ENCODE measurements at regions not wholly inside any gene's neighbourhood (a gene's known extent, or its start where the extent isn't known, plus 50 kb on each side); places are given as distances from the start of the nearest gene placed in this dataset.

GRCh38 chr22:26821854-26822253, 164.5 kb downstream of the MIAT start:
- H3K36me3 ChIP-seq (replicated peaks; ENCODE audit: insufficient read depth, low read length), result no peaks in the 10 kb centered on the region
- no peak overlapping the region for H3K27ac ChIP-seq (ENCODE audit: low read length)
- no peaks in the 10 kb centered on the region for H3K9me3 ChIP-seq (replicated peaks; ENCODE audit: insufficient read depth, low read length)
- H3K4me2 ChIP-seq (ENCODE audit: low read depth, low read length), result no peak overlapping the region
- H3K9me2 ChIP-seq (replicated peaks; ENCODE audit: insufficient read depth, low read length), result no peaks in the 10 kb centered on the region
- H3K27me3 ChIP-seq (replicated peaks; ENCODE audit: insufficient read depth, low read length), result no peaks in the 10 kb centered on the region
- H2AFZ ChIP-seq (ENCODE audit: low read length), result no peak overlapping the region
- no peak overlapping the region for H3K4me3 ChIP-seq (ENCODE audit: low read length)
- no peaks in the 10 kb centered on the region for H3K79me2 ChIP-seq (ENCODE audit: low read length)
- H4K20me1 ChIP-seq (ENCODE audit: insufficient read depth, low read length), result no peaks in the 10 kb centered on the region
- H3K9ac ChIP-seq (ENCODE audit: low read length), result no peak overlapping the region
- no peak for DNase-seq
- TF ChIP-seq EZH2 (optimal IDR thresholded peaks at IDR 0.05; ENCODE audit: low read depth, low read length), result no peak
- TF ChIP-seq CTCF (IDR thresholded peaks at IDR 0.05; ENCODE audit: low read length), result no peak
- no peak for TF ChIP-seq EZH2phosphoT487 (IDR thresholded peaks at IDR 0.05; ENCODE audit: low read length)
- no peaks in the 10 kb centered on the region for H3F3A ChIP-seq (ENCODE audit: insufficient read depth, low read length)
- H3K4me1 ChIP-seq (ENCODE audit: low read length), result no peaks in the 10 kb centered on the region

GRCh38 chr22:26822313-26822712, 164.9 kb downstream of the MIAT start:
- no peak overlapping the region for H3K27ac ChIP-seq (ENCODE audit: low read length)
- H3K9me2 ChIP-seq (replicated peaks; ENCODE audit: insufficient read depth, low read length), result no peaks in the 10 kb centered on the region
- H3K4me3 ChIP-seq (ENCODE audit: low read length), result no peak overlapping the region

GRCh38 chr22:26823966-26824365, 166.6 kb downstream of the MIAT start:
- H3K9ac ChIP-seq (ENCODE audit: low read length), result no peak overlapping the region
- no peak overlapping the region for H3K4me3 ChIP-seq (ENCODE audit: low read length)
- H3K27me3 ChIP-seq (replicated peaks; ENCODE audit: insufficient read depth, low read length), result no peaks in the 10 kb centered on the region
- no peaks in the 10 kb centered on the region for H3K4me1 ChIP-seq (ENCODE audit: low read length)
- H3K9me3 ChIP-seq (replicated peaks; ENCODE audit: insufficient read depth, low read length), result no peaks in the 10 kb centered on the region
- no peak overlapping the region for H3K27ac ChIP-seq (ENCODE audit: low read length)
- no peaks in the 10 kb centered on the region for H3F3A ChIP-seq (ENCODE audit: insufficient read depth, low read length)
- TF ChIP-seq EZH2 (optimal IDR thresholded peaks at IDR 0.05; ENCODE audit: low read depth, low read length), result no peak
- no peak for TF ChIP-seq CTCF (IDR thresholded peaks at IDR 0.05; ENCODE audit: low read length)
- TF ChIP-seq EZH2phosphoT487 (IDR thresholded peaks at IDR 0.05; ENCODE audit: low read length), result no peak
- no peak for DNase-seq
- no peaks in the 10 kb centered on the region for H3K79me2 ChIP-seq (ENCODE audit: low read length)
- no peaks in the 10 kb centered on the region for H3K36me3 ChIP-seq (replicated peaks; ENCODE audit: insufficient read depth, low read length)
- H4K20me1 ChIP-seq (ENCODE audit: insufficient read depth, low read length), result no peaks in the 10 kb centered on the region
- H3K4me2 ChIP-seq (ENCODE audit: low read depth, low read length), result no peak overlapping the region
- H2AFZ ChIP-seq (ENCODE audit: low read length), result no peak overlapping the region
- H3K9me2 ChIP-seq (replicated peaks; ENCODE audit: insufficient read depth, low read length), result no peaks in the 10 kb centered on the region

More at GRCh38 chr22:26822313-26822712, 164.9 kb downstream of the MIAT start:
- Histone ChIP-seq H3K4me1 (ENCODE audit: low read length) (no peaks in the 10 kb centered on the region), H3K9ac (ENCODE audit: low read length) (no peak overlapping the region), H3K9me3 (replicated peaks; ENCODE audit: insufficient read depth, low read length) (no peaks in the 10 kb centered on the region), H3K27me3 (replicated peaks; ENCODE audit: insufficient read depth, low read length) (no peaks in the 10 kb centered on the region), H2AFZ (ENCODE audit: low read length) (no peak overlapping the region), H3K79me2 (ENCODE audit: low read length) (no peaks in the 10 kb centered on the region), H3F3A (ENCODE audit: insufficient read depth, low read length) (no peaks in the 10 kb centered on the region), H4K20me1 (ENCODE audit: insufficient read depth, low read length) (no peaks in the 10 kb centered on the region), H3K36me3 (replicated peaks; ENCODE audit: insufficient read depth, low read length) (no peaks in the 10 kb centered on the region), H3K4me2 (ENCODE audit: low read depth, low read length) (no peak overlapping the region)
- TF ChIP-seq EZH2 (optimal IDR thresholded peaks at IDR 0.05; ENCODE audit: low read depth, low read length) (no peak), CTCF (IDR thresholded peaks at IDR 0.05; ENCODE audit: low read length) (no peak), EZH2phosphoT487 (IDR thresholded peaks at IDR 0.05; ENCODE audit: low read length) (no peak)
- no peak for DNase-seq

Data from MM.1S (cell line).